ENCODE measurements at regions not wholly inside any gene's neighbourhood (a gene's known extent, or its start where the extent isn't known, plus 50 kb on each side); places are given as distances from the start of the nearest gene placed in this dataset.
A peak's percentile ranks its signal among the peaks of the same experiment; 100 is the strongest.
"Not testable (repeated sequence)": the region's sequence is repeated elsewhere in the genome, so short reads cannot be mapped to it uniquely, and the experiment has no call there.

DNA sequence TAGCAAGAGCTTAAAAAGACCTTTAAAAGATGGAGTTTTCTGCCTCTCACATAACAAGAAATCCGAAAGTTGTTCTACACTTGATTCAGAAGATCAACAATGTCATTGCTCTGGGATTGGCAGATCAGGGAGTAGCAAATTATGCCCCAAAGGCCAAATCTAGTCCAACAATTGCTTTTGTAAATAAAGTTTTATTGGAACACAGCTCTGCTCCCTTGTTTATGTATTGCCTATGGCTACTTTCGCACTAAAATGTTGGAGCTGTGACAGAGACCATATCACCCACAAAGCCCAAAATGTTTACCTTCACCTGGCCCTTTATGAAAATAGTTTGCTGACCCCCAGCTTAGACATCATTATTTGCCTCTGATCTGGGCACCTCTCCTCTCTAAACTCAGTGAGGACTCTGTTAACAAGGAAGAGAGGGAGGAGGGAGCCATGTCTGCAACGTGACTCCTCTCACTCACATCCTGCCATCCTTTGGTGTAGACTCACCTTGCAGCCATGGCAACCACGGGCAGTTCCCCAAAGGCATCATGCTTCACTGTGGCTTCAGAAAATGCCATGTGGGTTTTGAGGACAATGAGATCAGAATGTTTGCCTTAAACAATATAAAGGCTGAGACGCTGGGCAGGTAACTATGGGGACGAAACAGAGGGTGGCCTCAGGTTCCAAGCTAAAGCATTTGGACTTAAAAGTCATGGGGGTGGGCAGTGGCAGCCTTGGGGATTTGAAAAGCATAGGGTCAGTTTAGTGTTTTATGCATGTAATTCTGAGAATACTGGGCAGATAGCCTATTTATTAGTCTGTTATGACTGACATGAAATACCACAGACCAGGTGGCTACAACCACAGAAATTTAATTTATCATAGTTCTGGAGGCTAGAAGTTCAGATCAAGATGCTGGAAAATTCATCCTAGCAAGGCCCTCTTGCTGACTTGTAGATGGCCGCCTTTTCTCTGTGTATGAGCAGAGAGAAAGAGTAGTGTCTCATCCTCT is 149.7 kb upstream of the TNFAIP3 start:
- DNase-seq: peak; percentile 30

- not testable (repeated sequence) for DNase-seq
These were observed 148.2 kb upstream of the TNFAIP3 start for GRCh38 chr6:137718903-137719302.

DNA sequence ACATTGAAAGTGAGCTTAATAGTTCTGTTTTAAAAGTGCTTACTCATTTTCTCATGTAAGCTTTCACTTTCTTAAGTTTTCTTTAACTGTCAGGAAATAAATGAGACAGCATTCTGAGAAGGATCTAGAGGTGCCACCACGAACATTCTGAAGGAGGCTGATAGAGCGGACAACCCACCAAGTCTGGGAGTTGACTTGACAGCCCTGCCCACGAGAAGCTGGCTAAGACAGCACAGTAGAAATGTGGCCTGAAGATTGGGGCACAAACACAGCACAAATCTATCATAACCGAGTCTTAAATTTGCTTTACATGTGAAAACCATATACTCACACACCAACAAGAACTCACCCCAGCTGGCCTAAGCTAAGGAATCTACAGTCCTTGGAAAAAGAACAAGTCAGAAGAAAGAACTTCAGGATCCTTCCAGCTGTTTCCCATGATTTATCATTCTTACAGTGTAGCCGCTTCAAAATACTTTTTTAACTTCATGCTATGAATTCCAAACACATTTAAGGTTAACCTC is 144.2 kb upstream of the TNFAIP3 start:
- DNase-seq: no peak

DNA sequence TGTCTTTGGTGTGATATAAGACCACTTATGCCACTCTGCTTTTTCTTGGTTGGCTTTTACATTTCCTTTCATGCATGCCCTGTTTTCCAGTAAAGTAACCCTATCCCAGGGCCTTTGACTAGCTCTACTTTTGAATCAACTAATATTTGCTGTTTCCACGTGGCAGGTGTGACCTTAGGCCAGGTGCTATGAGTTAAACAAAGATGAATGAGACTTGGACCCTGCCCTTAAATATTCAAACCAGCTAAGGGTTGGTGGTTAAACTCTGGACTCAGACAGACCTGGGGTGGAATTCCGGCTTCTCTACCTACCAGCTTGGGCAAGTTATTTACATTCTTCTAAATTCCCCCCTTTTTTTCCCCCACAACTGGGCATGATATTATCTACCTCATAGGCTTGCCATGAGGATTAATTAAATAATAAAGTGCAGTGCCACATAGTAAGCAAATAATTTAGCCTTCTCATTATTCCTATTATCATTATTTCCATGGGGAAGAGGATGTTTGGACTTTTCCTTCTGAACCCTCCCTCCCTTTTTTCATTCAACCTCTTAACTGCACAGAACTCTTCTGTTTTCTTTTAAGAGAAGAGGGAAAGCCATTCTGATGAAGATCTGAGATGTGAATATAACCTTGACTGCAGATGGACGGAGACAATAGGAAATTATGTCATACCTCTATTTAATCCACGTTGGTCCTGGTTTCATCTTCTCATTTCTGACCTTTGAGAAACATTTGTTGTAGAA is 143.6 kb upstream of the TNFAIP3 start:
- DNase-seq: no peak

- DNase-seq: no peak
These were observed 143.0 kb upstream of the TNFAIP3 start for GRCh38 chr6:137724018-137724403.

- DNase-seq: no peak
These were observed 142.4 kb upstream of the TNFAIP3 start for GRCh38 chr6:137724495-137725211.

- DNase-seq: no peak
These were observed 141.1 kb upstream of the TNFAIP3 start for GRCh38 chr6:137725949-137726348.

- no peak for DNase-seq
These were observed 140.5 kb upstream of the TNFAIP3 start for GRCh38 chr6:137726582-137726981.

DNA sequence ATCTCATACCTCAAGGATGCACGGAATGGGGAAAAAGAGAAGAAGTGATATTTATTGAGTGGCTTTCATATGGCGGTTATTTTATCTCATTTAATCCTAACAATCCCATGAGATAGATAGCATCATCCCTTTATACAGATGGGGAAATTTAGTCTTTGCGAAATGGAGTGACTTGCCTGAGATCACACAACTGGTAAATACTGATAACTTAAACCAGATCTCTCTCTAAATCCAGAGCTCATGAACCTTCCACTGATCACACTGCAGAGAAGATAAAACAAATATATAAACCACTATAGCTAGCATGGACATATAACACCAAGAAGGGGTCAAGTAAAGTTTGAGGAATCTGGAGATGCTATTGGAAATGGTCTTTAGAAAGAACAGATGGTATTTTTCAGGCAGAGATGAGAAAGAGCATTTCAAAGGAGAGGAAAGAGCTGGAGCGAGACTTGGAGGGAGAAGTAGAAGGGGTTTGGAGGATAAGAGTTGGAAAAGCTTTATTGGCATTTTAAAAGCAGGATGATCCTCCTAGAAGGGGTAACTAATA is 139.8 kb upstream of the TNFAIP3 start:
- DNase-seq: no peak

DNA sequence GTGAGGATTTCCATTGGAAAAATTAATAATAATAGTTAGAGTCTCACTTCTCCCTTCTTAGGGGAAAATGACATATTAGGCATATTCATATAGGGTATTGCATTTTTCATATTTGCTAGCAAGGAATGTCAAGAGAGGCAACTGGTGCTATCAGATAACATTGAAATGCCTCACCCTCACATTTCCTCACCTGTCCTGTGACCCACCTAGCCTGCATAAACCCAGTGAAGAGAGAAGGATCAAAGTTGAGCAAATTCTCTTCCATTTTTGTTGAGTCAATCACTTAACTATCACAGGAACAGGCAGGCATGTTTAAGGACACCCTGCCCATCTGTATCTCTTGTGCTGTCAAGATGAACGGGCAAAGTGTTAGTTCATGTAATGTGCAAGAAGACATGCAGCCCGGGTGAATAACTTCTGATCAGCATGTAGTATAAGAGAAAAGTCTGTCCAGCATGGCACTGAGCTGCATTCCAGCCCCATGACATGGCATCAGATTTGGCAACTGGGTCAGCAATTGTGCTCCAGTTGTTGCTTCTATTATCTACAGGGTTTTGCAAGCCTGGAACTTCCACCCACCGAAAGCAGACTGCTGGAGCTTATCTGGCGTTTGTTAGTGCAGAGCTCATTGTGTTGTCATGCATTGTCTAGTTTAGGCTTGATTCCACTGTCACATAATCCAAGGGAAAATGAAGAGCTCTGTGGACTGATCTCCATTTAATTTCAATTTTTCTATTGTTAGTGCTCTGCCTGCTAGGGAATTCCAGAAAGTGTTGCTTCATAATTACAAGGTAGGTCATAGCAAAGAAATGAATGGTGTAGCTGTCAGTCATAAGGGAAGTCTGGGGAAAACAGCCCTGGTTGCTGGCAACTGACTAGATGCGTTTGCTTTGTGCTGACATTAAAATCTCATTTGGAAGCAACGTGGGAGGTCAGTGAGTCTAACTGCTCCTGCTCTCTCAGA is 138.4 kb upstream of the TNFAIP3 start:
- DNase-seq: no peak

DNA sequence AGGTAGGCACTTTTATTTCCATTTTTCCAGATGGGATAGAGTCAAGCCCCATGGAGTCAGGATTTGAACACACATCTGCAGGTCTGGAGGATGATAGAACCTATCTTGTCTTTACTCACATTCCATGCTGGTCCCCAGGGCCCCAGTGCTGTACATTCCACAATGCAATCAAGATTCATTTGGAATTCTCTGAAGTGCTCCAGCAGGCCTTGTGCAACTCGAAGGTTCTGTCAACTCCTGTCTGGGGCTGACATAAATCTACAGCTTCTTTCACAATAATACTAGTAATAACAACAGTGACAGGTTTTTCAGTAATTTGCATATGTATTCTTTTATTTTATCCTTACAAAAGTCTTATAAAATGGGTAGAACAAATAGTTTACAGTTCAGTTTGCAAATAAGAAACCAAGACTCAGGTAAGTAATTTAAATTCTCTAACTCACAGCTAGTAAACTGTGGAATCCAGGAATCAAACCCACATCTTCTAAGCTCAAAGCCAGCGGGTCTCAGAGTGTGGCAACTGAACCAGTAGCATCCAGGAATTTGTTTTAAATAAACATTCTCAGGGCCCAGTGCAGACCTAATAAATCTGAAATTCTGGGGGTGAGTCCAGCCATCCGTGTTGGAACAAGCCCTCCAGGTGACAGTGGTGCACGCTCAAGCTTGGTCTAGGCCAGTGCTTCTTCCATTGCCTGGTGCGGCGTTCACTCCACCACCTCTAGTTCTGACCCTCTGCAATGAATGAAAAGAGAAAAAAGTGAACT is 137.0 kb upstream of the TNFAIP3 start:
- no peak for DNase-seq

DNA sequence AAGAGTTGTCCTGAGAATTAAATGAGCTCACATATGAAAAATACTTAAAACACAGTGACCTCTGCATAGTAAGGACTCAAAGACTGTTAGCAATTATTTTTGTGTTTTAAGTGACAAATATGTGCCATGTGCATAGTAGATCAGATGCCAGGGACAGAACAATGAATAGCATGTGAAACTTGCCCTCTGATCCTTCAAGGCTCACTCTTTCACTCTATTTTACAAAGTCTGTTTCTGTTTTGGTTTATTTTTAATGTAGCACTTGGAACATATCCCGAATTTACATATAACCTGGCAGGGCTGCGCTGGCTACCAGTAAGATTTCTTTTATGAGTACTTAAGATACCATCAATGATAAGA is 135.5 kb upstream of the TNFAIP3 start:
- no peak for DNase-seq

DNA sequence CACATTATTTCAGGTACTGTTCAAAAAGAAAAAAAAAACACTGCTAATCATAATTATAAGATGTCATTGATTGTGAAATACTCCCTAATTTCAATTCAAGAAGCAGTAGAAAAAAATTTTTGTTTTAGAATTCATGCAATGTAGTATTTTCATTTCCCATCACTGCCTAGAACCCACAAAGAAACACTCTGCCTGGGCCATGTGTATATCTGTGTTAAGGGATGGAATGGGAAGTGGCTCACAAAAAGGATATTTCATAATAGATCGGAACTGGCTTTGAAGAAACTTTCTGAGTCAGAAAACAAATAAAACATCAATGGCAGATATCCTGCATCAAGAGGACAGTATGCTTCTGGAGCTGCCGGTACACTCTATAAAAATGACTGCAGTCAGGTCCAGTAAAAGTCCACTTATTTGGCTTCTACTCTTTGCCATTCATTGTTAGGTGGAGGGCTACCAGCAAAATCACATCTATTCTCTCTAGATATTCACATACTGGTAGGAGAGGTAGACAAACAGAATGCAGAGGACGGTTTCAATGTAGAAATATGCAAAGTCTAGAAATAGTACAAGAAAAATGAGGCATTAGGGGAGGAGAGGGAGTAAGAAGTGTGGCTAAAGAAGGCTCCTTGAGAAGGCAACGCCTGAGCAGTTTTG is 135.0 kb upstream of the TNFAIP3 start:
- DNase-seq: no peak

DNA sequence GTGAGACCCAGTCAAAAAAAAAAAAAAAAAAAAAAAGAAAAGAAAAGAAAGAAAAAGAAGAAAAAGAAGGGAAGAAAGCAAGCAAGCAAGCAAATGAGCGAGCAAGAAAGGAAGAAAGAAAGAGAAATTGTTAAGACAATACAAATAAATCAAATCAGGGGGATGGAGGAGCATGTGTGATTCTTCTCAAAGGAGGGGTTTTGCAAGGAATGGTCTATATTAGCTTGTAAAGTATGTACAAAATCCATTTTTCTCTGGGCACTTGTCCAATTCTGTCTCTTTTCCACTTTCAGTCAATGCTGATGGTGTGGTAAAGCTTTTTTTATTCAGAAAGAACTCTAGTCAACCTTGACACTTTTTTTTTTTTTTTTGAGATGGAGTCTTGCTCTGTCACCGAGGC is 133.7 kb upstream of the TNFAIP3 start:
- DNase-seq: no peak

DNA sequence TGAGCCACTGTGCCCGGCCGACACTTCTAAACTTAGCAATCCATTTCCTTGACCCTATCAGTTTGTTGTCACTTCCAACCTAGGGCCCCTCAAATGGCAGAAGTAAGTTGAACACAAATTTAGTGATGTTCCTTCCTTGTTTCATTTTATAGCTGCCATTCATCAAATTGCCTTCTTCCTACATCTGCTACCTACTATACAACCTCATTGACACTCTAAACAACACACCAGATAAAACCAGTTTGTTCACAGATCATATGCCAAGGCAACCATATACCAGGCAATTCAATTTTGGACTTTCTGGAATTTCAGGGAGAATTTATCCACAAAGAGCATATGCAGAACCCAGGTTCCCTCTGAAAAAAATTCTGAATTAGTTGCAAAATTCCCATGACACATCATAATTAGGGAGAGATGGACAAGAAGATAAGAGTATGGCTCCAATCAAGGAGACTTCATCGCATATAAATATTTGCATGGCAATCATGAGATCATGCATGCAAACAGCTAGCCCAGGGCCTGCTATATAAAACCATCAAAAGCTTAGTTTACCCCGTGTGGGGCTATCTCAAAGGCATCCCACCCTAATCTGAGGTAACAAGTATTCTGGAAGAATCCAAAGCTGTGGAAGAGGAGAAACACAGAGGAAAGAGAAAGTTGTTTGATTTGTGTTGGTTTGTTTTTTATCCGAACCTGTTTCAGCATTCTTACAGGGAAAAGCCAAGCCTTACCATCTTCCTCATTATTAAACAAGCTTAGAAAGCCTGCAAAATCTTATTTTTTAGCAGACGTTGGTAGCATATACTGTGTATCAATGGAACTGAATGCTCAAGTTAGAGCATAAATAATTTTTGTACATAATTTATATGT is 132.8 kb upstream of the TNFAIP3 start:
- no peak for DNase-seq

GRCh38 chr6:137734875-137735182 is 132.2 kb upstream of the TNFAIP3 start:
- DNase-seq: no peak

GRCh38 chr6:137736048-137736818 is 130.8 kb upstream of the TNFAIP3 start:
- no peak for DNase-seq

GRCh38 chr6:137736911-137737310 is 130.1 kb upstream of the TNFAIP3 start:
- no peak for DNase-seq
